ENCODE measurements at regions not wholly inside any gene's neighbourhood (a gene's known extent, or its start where the extent isn't known, plus 50 kb on each side); places are given as distances from the start of the nearest gene placed in this dataset.

DNA sequence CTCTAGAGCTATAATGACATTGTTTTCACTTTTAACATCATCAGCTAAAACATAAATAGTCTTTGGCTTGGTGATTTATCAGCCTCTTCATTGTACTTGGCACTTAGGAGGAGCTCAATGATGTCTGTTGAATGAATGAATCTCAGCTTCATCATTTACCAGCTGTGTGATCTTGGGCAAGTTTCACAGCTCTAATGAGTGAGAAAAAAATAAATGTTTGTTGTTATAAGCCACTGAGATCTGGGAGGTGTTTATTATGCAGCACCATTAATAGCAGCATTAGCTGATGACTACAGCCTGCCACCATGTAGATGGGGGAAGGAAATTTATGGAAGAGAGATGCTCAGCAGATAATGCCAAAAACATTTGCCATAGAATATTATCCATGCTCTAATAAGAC lies 63.6 kb upstream of the C1QTNF7 start:
- Histone ChIP-seq H3K4me1 (no peaks in the 10 kb centered on the region), H3K27ac (no peak overlapping the region), H3K4me3 (no peak overlapping the region), H3K9me3 (no peaks in the 10 kb centered on the region), H3K36me3 (no peaks in the 10 kb centered on the region), H3K27me3 (no peaks in the 10 kb centered on the region)
- intact Hi-C loops (cut with DNase I): no loop called here
- TF ChIP-seq CTCF (IDR thresholded peaks at IDR 0.05): no peak
- DNase-seq: no peak
- no peak for ATAC-seq
- FAIRE-seq: no peak

GRCh38 chr4:15365641-15366040 lies 62.2 kb upstream of the C1QTNF7 start:
- FAIRE-seq (no peak), DNase-seq (no peak)
- H3K36me3 ChIP-seq: no peaks in the 10 kb centered on the region

GRCh38 chr4:15366721-15367120 lies 61.1 kb upstream of the C1QTNF7 start:
- no peak for DNase-seq
- ATAC-seq: no peak
- Histone ChIP-seq H3K27ac (no peak overlapping the region), H3K9me3 (no peaks in the 10 kb centered on the region), H3K27me3 (no peaks in the 10 kb centered on the region), H3K4me3 (no peak overlapping the region), H3K4me1 (no peaks in the 10 kb centered on the region), H3K36me3 (no peaks in the 10 kb centered on the region)
- FAIRE-seq: no peak
- TF ChIP-seq CTCF (IDR thresholded peaks at IDR 0.05): no peak
- WGBS, 2 donors: 33 to 38% methylated on average over 1 of the region's 1 CpG
- intact Hi-C loops (cut with DNase I): no loop called here

More at GRCh38 chr4:15365641-15366040, 62.2 kb upstream of the C1QTNF7 start:
- Histone ChIP-seq H3K27ac (no peak overlapping the region), H3K9me3 (no peaks in the 10 kb centered on the region), H3K4me1 (no peaks in the 10 kb centered on the region), H3K27me3 (no peaks in the 10 kb centered on the region), H3K4me3 (no peak overlapping the region)
- 14 to 20% methylated on average over 1 of the region's 1 CpG for WGBS, 2 donors
- no peak for ATAC-seq
- TF ChIP-seq CTCF (IDR thresholded peaks at IDR 0.05): no peak
- intact Hi-C loops (cut with DNase I): no loop called here

DNA sequence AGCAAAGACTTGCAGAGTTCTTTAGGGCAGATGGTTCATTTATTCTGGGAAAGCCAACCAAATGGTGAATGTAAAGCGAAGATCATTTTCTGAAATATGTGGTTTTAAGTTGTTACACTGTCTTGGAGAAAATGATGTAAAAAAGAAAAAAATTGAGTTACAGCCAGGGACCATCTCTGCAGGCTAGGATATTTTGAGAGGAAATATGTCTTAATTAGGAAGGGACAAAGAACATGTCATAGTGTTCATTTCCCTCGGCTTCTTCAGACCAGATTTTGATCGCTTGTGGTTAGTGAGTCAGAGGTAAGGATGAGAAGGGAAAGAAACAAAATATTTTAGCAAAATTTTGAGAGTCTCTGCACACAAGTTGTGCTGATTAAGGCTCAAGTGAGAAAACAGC lies 59.0 kb upstream of the C1QTNF7 start:
- no peak for DNase-seq
- no peaks in the 10 kb centered on the region for H3K4me1 ChIP-seq
- ATAC-seq: peak in 1 of 4 donors; percentile 35
- 71 to 79% methylated on average over 3 of the region's 3 CpGs for WGBS, 2 donors
- H3K36me3 ChIP-seq: no peaks in the 10 kb centered on the region
- FAIRE-seq: no peak
- no peak overlapping the region for H3K27ac ChIP-seq
- no peak for TF ChIP-seq CTCF (IDR thresholded peaks at IDR 0.05)
- intact Hi-C loops (cut with DNase I): no loop called here
- H3K4me3 ChIP-seq: no peak overlapping the region
- no peaks in the 10 kb centered on the region for H3K27me3 ChIP-seq
- no peaks in the 10 kb centered on the region for H3K9me3 ChIP-seq

- no peak overlapping the region for H3K4me3 ChIP-seq
- no peak for TF ChIP-seq CTCF (IDR thresholded peaks at IDR 0.05)
- DNase-seq (no peak), FAIRE-seq (no peak), ATAC-seq (no peak)
- intact Hi-C loops (cut with DNase I): no loop called here
- no peaks in the 10 kb centered on the region for H3K4me1 ChIP-seq
- no peak overlapping the region for H3K27ac ChIP-seq
- no peaks in the 10 kb centered on the region for H3K27me3 ChIP-seq
- no peaks in the 10 kb centered on the region for H3K9me3 ChIP-seq
- H3K36me3 ChIP-seq: no peaks in the 10 kb centered on the region
Observed at GRCh38 chr4:15370296-15370695, 57.5 kb upstream of the C1QTNF7 start.

Measured in pancreas (tissue), 10 donors.